ENCODE measurements at regions not wholly inside any gene's neighbourhood (a gene's known extent, or its start where the extent isn't known, plus 50 kb on each side); places are given as distances from the start of the nearest gene placed in this dataset.
"Not testable (repeated sequence)": the region's sequence is repeated elsewhere in the genome, so short reads cannot be mapped to it uniquely, and the experiment has no call there.

- no peak for TF ChIP-seq CTCF (IDR thresholded peaks at IDR 0.05; ENCODE audit: low read depth, low read length, missing control alignments)
- DNase-seq (ENCODE audit: low read depth) = no peak
- no peak overlapping the region for H3K4me3 ChIP-seq (ENCODE audit: low read depth, low read length)
Measured at GRCh38 chr6:44040786-44041185, 86.5 kb downstream of the MRPL14 start.

GRCh38 chr6:44039839-44040350 is 87.4 kb downstream of the MRPL14 start:
- no peak overlapping the region for H3K4me3 ChIP-seq (ENCODE audit: low read depth, low read length)
- DNase-seq (ENCODE audit: low read depth) = no peak
- TF ChIP-seq CTCF (IDR thresholded peaks at IDR 0.05; ENCODE audit: low read depth, low read length, missing control alignments) = no peak

GRCh38 chr6:44039191-44039719 is 88.0 kb downstream of the MRPL14 start:
- no peak for TF ChIP-seq CTCF (IDR thresholded peaks at IDR 0.05; ENCODE audit: low read depth, low read length, missing control alignments)
- H3K4me3 ChIP-seq (ENCODE audit: low read depth, low read length) = no peak overlapping the region
- DNase-seq (ENCODE audit: low read depth) = no peak

GRCh38 chr6:44038543-44039065 is 88.6 kb downstream of the MRPL14 start:
- DNase-seq (ENCODE audit: low read depth) = no peak
- H3K4me3 ChIP-seq (ENCODE audit: low read depth, low read length) = no peak overlapping the region
- no peak for TF ChIP-seq CTCF (IDR thresholded peaks at IDR 0.05; ENCODE audit: low read depth, low read length, missing control alignments)

GRCh38 chr6:44037847-44038542 is 89.3 kb downstream of the MRPL14 start:
- no peak overlapping the region for H3K4me3 ChIP-seq (ENCODE audit: low read depth, low read length)
- TF ChIP-seq CTCF (IDR thresholded peaks at IDR 0.05; ENCODE audit: low read depth, low read length, missing control alignments) = no peak
- DNase-seq (ENCODE audit: low read depth) = no peak

GRCh38 chr6:44037276-44037675 is 90.0 kb downstream of the MRPL14 start:
- not testable (repeated sequence) for H3K4me3 ChIP-seq (ENCODE audit: low read depth, low read length); DNase-seq (ENCODE audit: low read depth)

GRCh38 chr6:44036699-44037101 is 90.6 kb downstream of the MRPL14 start:
- TF ChIP-seq CTCF (IDR thresholded peaks at IDR 0.05; ENCODE audit: low read depth, low read length, missing control alignments) = no peak
- no peak overlapping the region for H3K4me3 ChIP-seq (ENCODE audit: low read depth, low read length)

More at GRCh38 chr6:44036699-44037101, 90.6 kb downstream of the MRPL14 start:
- no peak for DNase-seq (ENCODE audit: low read depth)
